DND-41 (cell line): ENCODE measurements at regions not wholly inside any gene's neighbourhood (a gene's known extent, or its start where the extent isn't known, plus 50 kb on each side); places are given as distances from the start of the nearest gene placed in this dataset.

Experiments used
- ATAC-seq: fragments of 200-7000 bp; cut with Tn5 transposase; 3 replicates; pipeline ENCODE4 v1.9.1; 2021; ENCODE audit warnings: low read depth; ENCODE audit not compliant: insufficient read depth
- DNase-seq: peaks from one replicate; pipeline ENCODE4 v3.0.0-alpha.2; 2020
- H2AFZ ChIP-seq: 2 replicates; pipeline ENCODE4 v1.6.0; 2012; ENCODE audit warnings: low read depth, low read length
- H3K27ac ChIP-seq: 2 replicates; pipeline ENCODE4 v1.5.1; 2012; ENCODE audit warnings: low read length, inconsistent platforms
- H3K27me3 ChIP-seq: fragments of 200-600 bp; sonication (generic); 2 replicates; pipeline ENCODE4 v1.6.0; 2012; ENCODE audit warnings: low read length, mild to moderate bottlenecking, inconsistent platforms; ENCODE audit not compliant: insufficient read depth, poor library complexity
- H3K36me3 ChIP-seq: 2 replicates; pipeline ENCODE4 v1.5.1; 2012; ENCODE audit warnings: low read length, inconsistent platforms; ENCODE audit not compliant: insufficient read depth
- H3K4me1 ChIP-seq: 2 replicates; pipeline ENCODE4 v1.5.1; 2012; ENCODE audit warnings: mild to moderate bottlenecking, low read length; ENCODE audit not compliant: insufficient read depth
- H3K4me2 ChIP-seq: 2 replicates; pipeline ENCODE4 v1.6.0; 2012; ENCODE audit warnings: mild to moderate bottlenecking, moderate library complexity, low read length, inconsistent platforms; ENCODE audit not compliant: insufficient read depth
- H3K4me3 ChIP-seq, 2 experiments: fragments of 200-600 bp in 1 of 2; shearing (Covaris generic) in 1 of 2; 2 replicates each; pipeline ENCODE4 v1.5.1; 2012 to 2016; ENCODE audit warnings: inconsistent platforms in 2 of 2, low read length in 2 of 2, mild to moderate bottlenecking in 2 of 2, low read depth in 1 of 2, moderate library complexity in 1 of 2
- H3K79me2 ChIP-seq: 2 replicates; pipeline ENCODE4 v1.6.0; 2012; ENCODE audit warnings: low read length, inconsistent platforms; ENCODE audit not compliant: insufficient read depth
- H3K9ac ChIP-seq: 2 replicates; pipeline ENCODE4 v1.6.0; 2012; ENCODE audit warnings: low read depth, mild to moderate bottlenecking, inconsistent platforms, low read length, moderate library complexity
- H3K9me3 ChIP-seq: 2 replicates; pipeline ENCODE4 v1.5.1; 2012; ENCODE audit warnings: low read length, moderate library complexity, mild to moderate bottlenecking, inconsistent platforms; ENCODE audit not compliant: insufficient read depth, severe bottlenecking
- H4K20me1 ChIP-seq: 2 replicates; pipeline ENCODE4 v1.6.0; 2012; ENCODE audit warnings: low read length; ENCODE audit not compliant: insufficient read depth
- EZH2 ChIP-seq: IDR thresholded peaks from 3 replicates; pipeline ENCODE4 v1.6.1; 2012; ENCODE audit warnings: borderline replicate concordance, low read depth, mild to moderate bottlenecking, moderate library complexity, low read length, inconsistent platforms; ENCODE audit not compliant: severe bottlenecking
- TF ChIP-seq, protein P1 (sequence below): IDR thresholded peaks from 2 replicates; pipeline ENCODE4 v1.5.1; 2012; ENCODE audit warnings: borderline replicate concordance, low read length, moderate library complexity, mild to moderate bottlenecking; ENCODE audit not compliant: poor library complexity, severe bottlenecking; ENCODE audit errors: extremely low read depth

DNA sequence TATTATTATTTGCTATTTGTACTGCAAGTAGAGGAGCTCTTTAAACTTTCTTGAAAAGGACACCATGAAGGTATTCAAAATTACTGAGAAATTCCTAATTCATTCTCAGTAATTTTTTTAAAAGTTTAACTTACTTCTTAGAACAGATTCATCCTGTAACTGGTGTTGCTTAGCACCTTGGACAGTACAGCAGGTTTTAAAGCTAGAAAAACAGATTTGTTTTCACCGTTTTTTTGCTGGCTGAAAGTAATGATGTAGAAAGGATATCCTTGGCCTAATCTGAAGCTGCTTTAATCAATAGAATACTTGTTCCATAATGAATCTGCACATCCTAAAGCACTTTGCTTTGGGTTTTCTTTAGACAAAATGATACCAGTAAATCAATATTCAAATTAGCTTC, 142.5 kb upstream of the TRAM1L1 start:
- H3K4me1 ChIP-seq: no peaks in the 10 kb centered on the region
- ATAC-seq: no peak
- H4K20me1 ChIP-seq: no peaks in the 10 kb centered on the region
- H2AFZ ChIP-seq: no peak overlapping the region
- H3K9me3 ChIP-seq: no peaks in the 10 kb centered on the region
- no peak overlapping the region for H3K27ac ChIP-seq
- H3K4me3 ChIP-seq: no peak overlapping the region
- H3K36me3 ChIP-seq: no peaks in the 10 kb centered on the region
- H3K27me3 ChIP-seq: no peaks in the 10 kb centered on the region
- H3K4me2 ChIP-seq: no peak overlapping the region
- no peak for TF ChIP-seq EZH2
- TF ChIP-seq, protein P1, sequence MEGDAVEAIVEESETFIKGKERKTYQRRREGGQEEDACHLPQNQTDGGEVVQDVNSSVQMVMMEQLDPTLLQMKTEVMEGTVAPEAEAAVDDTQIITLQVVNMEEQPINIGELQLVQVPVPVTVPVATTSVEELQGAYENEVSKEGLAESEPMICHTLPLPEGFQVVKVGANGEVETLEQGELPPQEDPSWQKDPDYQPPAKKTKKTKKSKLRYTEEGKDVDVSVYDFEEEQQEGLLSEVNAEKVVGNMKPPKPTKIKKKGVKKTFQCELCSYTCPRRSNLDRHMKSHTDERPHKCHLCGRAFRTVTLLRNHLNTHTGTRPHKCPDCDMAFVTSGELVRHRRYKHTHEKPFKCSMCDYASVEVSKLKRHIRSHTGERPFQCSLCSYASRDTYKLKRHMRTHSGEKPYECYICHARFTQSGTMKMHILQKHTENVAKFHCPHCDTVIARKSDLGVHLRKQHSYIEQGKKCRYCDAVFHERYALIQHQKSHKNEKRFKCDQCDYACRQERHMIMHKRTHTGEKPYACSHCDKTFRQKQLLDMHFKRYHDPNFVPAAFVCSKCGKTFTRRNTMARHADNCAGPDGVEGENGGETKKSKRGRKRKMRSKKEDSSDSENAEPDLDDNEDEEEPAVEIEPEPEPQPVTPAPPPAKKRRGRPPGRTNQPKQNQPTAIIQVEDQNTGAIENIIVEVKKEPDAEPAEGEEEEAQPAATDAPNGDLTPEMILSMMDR: no peak
- no peaks in the 10 kb centered on the region for H3K79me2 ChIP-seq
- H3K9ac ChIP-seq: no peak overlapping the region
- no peak for DNase-seq

DNA sequence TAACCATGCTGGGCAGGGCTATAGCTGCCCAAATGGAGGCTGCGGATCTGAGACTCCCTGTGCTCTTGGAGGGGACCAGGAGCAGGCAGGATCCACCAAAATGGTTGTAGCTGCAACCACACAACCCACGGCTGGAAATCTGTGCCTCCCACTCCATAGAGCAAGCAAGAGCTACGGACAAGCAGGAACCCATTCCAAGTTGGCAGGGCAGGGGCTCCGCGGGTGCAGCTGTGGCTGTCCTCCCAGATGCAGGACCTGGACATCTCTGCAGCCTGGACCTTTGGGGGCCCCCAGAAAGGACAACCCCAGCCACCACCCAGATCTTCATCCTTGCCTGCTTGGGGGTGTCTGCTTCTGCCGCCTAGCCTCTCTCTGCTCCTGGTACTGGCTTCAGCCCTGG, 154.1 kb upstream of the TRAM1L1 start:
- Histone ChIP-seq H2AFZ (no peak overlapping the region), H3K27me3 (no peaks in the 10 kb centered on the region), H3K4me3 (no peak overlapping the region), H3K9me3 (peaks cover 9% of the 10 kb centered on the region), H3K27ac (no peak overlapping the region), H4K20me1 (no peaks in the 10 kb centered on the region), H3K9ac (no peak overlapping the region), H3K4me1 (no peaks in the 10 kb centered on the region), H3K79me2 (no peaks in the 10 kb centered on the region), H3K4me2 (no peak overlapping the region), H3K36me3 (no peaks in the 10 kb centered on the region)
- DNase-seq (no peak), ATAC-seq (no peak)
- TF ChIP-seq EZH2: no peak
- TF ChIP-seq, protein P1: no peak

- H3K27me3 ChIP-seq: no peaks in the 10 kb centered on the region
- TF ChIP-seq EZH2: no peak
- TF ChIP-seq, protein P1: no peak
- no peaks in the 10 kb centered on the region for H3K9me3 ChIP-seq
- H3K36me3 ChIP-seq: no peaks in the 10 kb centered on the region
- ATAC-seq (no peak), DNase-seq (no peak)
- no peak overlapping the region for H3K27ac ChIP-seq
- no peaks in the 10 kb centered on the region for H4K20me1 ChIP-seq
- H3K4me3 ChIP-seq: no peak overlapping the region
- H3K4me2 ChIP-seq: no peak overlapping the region
- H3K9ac ChIP-seq: no peak overlapping the region
- H3K4me1 ChIP-seq: no peaks in the 10 kb centered on the region
- H3K79me2 ChIP-seq: no peaks in the 10 kb centered on the region
- H2AFZ ChIP-seq: no peak overlapping the region
Measured at GRCh38 chr4:117249333-117249732, 164.0 kb upstream of the TRAM1L1 start.

GRCh38 chr4:117264072-117264471, 178.7 kb upstream of the TRAM1L1 start:
- Histone ChIP-seq H3K27ac (no peak overlapping the region), H3K36me3 (no peaks in the 10 kb centered on the region), H3K4me1 (no peaks in the 10 kb centered on the region), H3K4me2 (no peak overlapping the region), H3K79me2 (no peaks in the 10 kb centered on the region), H3K4me3 (no peak overlapping the region), H3K9ac (no peak overlapping the region), H3K27me3 (no peaks in the 10 kb centered on the region), H3K9me3 (no peaks in the 10 kb centered on the region), H2AFZ (no peak overlapping the region), H4K20me1 (no peaks in the 10 kb centered on the region)
- DNase-seq: no peak
- ATAC-seq: no peak
- TF ChIP-seq EZH2: no peak
- TF ChIP-seq, protein P1: no peak
